Keratinocyte (primary cell): ENCODE measurements at regions not wholly inside any gene's neighbourhood (a gene's known extent, or its start where the extent isn't known, plus 50 kb on each side); places are given as distances from the start of the nearest gene placed in this dataset.

Experiments used
- CTCF ChIP-seq, 3 experiments: IDR thresholded peaks in 1 of 3; conservative IDR thresholded peaks in 1 of 3; optimal IDR thresholded peaks in 1 of 3; 2 replicates in 2 of 3; 3 replicates in 1 of 3; pipeline versions ENCODE3 to v1.5.1; 2011; ENCODE audit warnings: low read length in 3 of 3, mild to moderate bottlenecking in 3 of 3, moderate library complexity in 2 of 3, control low read depth in 1 of 3, inconsistent platforms in 1 of 3; ENCODE audit not compliant: insufficient read depth in 2 of 3; ENCODE audit errors: extremely low read depth in 1 of 3
- EZH2 ChIP-seq: IDR thresholded peaks from one replicate; pipeline ENCODE4 v1.6.1; 2012; ENCODE audit warnings: inconsistent platforms, mild to moderate bottlenecking, low read length, moderate library complexity

- TF ChIP-seq CTCF (optimal IDR thresholded peaks at IDR 0.05 in 1 of 3, IDR thresholded peaks at IDR 0.05 in 1 of 3, conservative IDR thresholded peaks at IDR 0.05 in 1 of 3; ENCODE audit: extremely low read depth in 1 of 3, insufficient read depth in 2 of 3, low read length in 3 of 3): no peak
- TF ChIP-seq EZH2: no peak
These were observed 393.9 kb upstream of the CFAP20DC start for GRCh38 chr3:59443618-59444293.
